ENCODE measurements at regions not wholly inside any gene's neighbourhood (a gene's known extent, or its start where the extent isn't known, plus 50 kb on each side); places are given as distances from the start of the nearest gene placed in this dataset.
"Not testable (repeated sequence)": the region's sequence is repeated elsewhere in the genome, so short reads cannot be mapped to it uniquely, and the experiment has no call there.

DNA sequence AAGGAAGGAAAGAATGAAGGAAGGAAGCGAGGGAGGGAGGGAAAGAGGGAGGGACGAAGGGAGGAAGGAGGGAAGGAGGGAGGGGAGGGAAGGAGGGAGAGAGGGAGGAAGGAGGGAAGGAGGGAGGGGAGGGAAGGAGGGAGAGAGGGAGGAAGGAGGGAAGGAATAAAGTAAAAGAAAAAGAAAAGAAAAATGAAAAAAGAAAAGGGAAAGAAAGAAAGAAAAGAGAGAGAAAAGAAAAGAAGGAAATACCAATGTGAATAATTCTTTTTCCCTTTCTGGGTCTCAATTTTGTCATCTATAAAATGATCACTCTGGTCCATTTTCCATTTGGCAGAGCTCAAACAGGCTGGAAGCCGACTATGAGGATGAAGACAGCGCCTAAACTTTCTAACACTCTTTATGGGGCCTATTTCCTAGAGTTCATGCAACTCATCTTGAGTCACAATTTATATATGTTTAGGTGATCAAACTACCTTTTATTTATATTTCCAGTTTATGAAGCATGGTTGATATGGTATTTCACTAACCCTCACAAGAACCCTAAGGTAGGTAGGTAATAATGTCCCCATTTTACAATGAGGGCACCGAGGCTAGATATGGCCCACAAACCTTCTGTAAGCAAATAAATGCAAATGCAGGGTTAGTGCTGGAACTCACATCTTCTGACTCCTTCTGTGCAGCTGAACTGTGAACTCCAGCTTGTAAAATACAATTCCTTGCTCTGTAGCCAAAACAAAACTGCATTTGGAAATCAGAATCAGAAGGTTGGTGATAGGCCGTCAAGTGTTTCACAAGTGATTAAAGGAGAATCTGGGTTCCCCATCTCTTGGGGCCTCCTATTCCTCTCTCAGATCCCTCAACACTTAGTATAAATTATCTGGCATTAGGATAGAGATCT is 434.3 kb downstream of the ETS1 start:
- Mint-ChIP-seq H3K4me1 (no peaks in the 10 kb centered on the region), H3K27me3 (peaks cover 11 to 15% of the 10 kb centered on the region in 2 donors), H3K36me3 (no peaks in the 10 kb centered on the region), H3K4me3 (no peak overlapping the region), H3K9me3 (no peaks in the 10 kb centered on the region), H3K27ac (no peak overlapping the region)
- DNase-seq (no peak), ATAC-seq (replicated peaks) (no peak)

- H3K27me3 Mint-ChIP-seq = peaks cover 7 to 12% of the 10 kb centered on the region in 2 donors
- ATAC-seq (replicated peaks) = no peak
Measured at GRCh38 chr11:128151780-128152179, 435.6 kb downstream of the ETS1 start.

GRCh38 chr11:128151338-128151737 is 436.0 kb downstream of the ETS1 start:
- H3K4me3 Mint-ChIP-seq = no peak overlapping the region
- no peak overlapping the region for H3K27ac Mint-ChIP-seq
- no peaks in the 10 kb centered on the region for H3K4me1 Mint-ChIP-seq
- peaks cover 7 to 12% of the 10 kb centered on the region in 2 donors for H3K27me3 Mint-ChIP-seq
- ATAC-seq (replicated peaks) (no peak), DNase-seq (no peak)
- H3K9me3 Mint-ChIP-seq = no peaks in the 10 kb centered on the region
- no peaks in the 10 kb centered on the region for H3K36me3 Mint-ChIP-seq

More at GRCh38 chr11:128151780-128152179, 435.6 kb downstream of the ETS1 start:
- Mint-ChIP-seq H3K27ac (no peak overlapping the region), H3K4me3 (no peak overlapping the region), H3K36me3 (no peaks in the 10 kb centered on the region), H3K9me3 (no peaks in the 10 kb centered on the region), H3K4me1 (no peaks in the 10 kb centered on the region)
- DNase-seq = no peak

GRCh38 chr11:128148208-128148607 is 439.1 kb downstream of the ETS1 start:
- Mint-ChIP-seq H3K9me3 (no peaks in the 10 kb centered on the region), H3K36me3 (no peaks in the 10 kb centered on the region), H3K27me3 (peaks cover 7 to 9% of the 10 kb centered on the region in 2 donors), H3K4me3 (no peak overlapping the region), H3K27ac (no peak overlapping the region), H3K4me1 (no peaks in the 10 kb centered on the region)
- no peak for DNase-seq
- no peak for ATAC-seq (replicated peaks)

DNA sequence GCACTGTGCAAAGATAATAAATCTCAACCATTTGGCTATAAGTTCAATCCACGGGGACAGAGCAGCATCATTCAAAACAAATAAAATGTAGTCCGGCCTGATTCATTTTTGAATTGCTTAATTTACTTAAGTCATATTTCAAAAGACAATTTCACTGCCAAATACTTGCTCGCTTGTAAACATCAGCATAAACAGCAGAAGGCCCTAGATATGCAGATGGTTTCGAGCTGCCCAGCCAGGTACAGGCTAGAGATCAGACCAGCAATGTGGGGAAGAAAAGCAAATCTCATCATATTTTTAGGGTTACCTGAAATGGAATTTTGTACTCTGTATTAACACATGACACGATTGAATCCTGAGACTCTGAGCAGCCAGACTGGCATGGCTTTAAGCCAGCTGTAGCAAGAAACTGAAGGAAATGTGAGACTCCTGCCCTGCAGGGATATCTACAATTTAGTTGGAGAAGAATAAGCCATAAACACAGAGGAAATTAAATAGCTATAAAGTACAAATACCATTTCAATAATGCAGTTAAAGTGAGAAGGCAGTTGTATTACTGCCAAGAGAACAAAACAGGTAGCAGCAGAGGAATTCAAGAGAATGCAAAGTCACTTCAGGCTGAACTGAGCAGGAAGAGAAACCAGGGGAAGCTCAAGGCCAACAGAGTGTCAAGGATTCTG is 440.3 kb downstream of the ETS1 start:
- DNase-seq (no peak), ATAC-seq (replicated peaks) (no peak)
- H3K4me3 Mint-ChIP-seq = no peak overlapping the region
- no peaks in the 10 kb centered on the region for H3K36me3 Mint-ChIP-seq
- H3K9me3 Mint-ChIP-seq = peaks cover 0 to 3% of the 10 kb centered on the region in 2 donors
- H3K27ac Mint-ChIP-seq = no peak overlapping the region
- H3K27me3 Mint-ChIP-seq = peaks cover 7 to 9% of the 10 kb centered on the region in 2 donors
- no peaks in the 10 kb centered on the region for H3K4me1 Mint-ChIP-seq

- not testable (repeated sequence) for H3K36me3 Mint-ChIP-seq; DNase-seq; ATAC-seq (replicated peaks); H3K4me3 Mint-ChIP-seq; H3K27ac Mint-ChIP-seq; H3K4me1 Mint-ChIP-seq
- H3K9me3 Mint-ChIP-seq = peaks cover 6 to 11% of the 10 kb centered on the region in 2 donors
- H3K27me3 Mint-ChIP-seq = peaks cover 16 to 20% of the 10 kb centered on the region in 2 donors
Measured at GRCh38 chr11:128140293-128140692, 447.1 kb downstream of the ETS1 start.

GRCh38 chr11:128135451-128135850 is 451.9 kb downstream of the ETS1 start:
- H3K36me3 Mint-ChIP-seq = peaks cover 4% of the 10 kb centered on the region in 2 donors
- no peaks in the 10 kb centered on the region for H3K4me1 Mint-ChIP-seq
- no peak overlapping the region for H3K4me3 Mint-ChIP-seq
- no peak overlapping the region for H3K27ac Mint-ChIP-seq
- DNase-seq (no peak), ATAC-seq (replicated peaks) (no peak)
- H3K9me3 Mint-ChIP-seq = peaks cover 5 to 6% of the 10 kb centered on the region in 2 donors
- H3K27me3 Mint-ChIP-seq = peaks cover 20 to 23% of the 10 kb centered on the region in 2 donors

DNA sequence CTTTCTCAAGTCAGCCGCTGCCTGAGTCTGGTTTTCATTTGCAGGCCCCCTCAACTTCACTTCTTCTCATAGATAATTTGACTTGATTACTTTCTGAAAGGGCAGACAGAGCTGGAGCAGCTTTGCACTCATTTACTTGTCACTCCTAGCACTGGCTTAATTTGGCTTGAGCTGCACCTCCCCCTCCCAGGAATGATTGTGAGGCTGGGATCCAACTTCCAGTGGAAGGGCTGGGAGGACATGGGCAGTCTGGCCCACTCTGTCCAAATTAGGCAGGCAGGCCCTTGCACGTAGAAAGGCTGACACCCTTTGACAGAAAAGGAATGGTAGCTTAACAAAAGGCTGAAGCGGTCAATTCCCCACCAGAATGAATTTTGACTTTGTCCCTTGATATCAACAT is 453.9 kb downstream of the ETS1 start:
- no peaks in the 10 kb centered on the region for H3K9me3 Mint-ChIP-seq

DNA sequence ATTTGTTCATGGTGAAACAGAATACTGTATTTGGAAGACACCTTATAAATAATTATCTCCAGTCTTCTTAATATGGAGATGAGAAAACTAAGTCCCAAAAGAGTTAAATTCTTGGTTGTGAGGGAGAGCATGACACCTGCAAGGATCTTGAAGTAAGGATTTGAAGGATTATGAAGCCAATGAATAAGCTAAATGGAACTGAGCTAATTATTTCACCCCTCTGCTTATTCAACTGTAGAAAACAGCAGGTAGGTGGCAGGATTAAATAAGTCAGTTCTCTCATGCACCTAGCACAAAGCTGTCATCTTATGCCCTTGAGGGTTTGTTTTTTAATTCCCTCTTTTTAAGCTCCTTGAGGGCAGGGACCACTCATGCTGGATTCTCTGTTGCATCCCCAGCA is 457.3 kb downstream of the ETS1 start:
- Mint-ChIP-seq H3K4me1 (no peaks in the 10 kb centered on the region), H3K36me3 (no peaks in the 10 kb centered on the region), H3K27me3 (peaks cover under 1 to 7% of the 10 kb centered on the region in 2 donors), H3K9me3 (no peaks in the 10 kb centered on the region), H3K4me3 (no peak overlapping the region), H3K27ac (no peak overlapping the region)
- ATAC-seq (replicated peaks) (no peak), DNase-seq (no peak)

More for the DNA sequence above, 453.9 kb downstream of the ETS1 start:
- ATAC-seq (replicated peaks) = no peak
- Mint-ChIP-seq H3K36me3 (no peaks in the 10 kb centered on the region), H3K4me1 (no peaks in the 10 kb centered on the region), H3K27ac (no peak overlapping the region), H3K4me3 (no peak overlapping the region), H3K27me3 (peaks cover 10 to 19% of the 10 kb centered on the region in 2 donors)
- DNase-seq = no peak

- Mint-ChIP-seq H3K9me3 (no peaks in the 10 kb centered on the region), H3K36me3 (no peaks in the 10 kb centered on the region), H3K27ac (no peak overlapping the region), H3K4me3 (no peak overlapping the region), H3K27me3 (peaks cover 0 to 6% of the 10 kb centered on the region in 2 donors), H3K4me1 (no peaks in the 10 kb centered on the region)
- DNase-seq = no peak
- no peak for ATAC-seq (replicated peaks)
Measured at GRCh38 chr11:128125723-128126122, 461.6 kb downstream of the ETS1 start.

GRCh38 chr11:128116885-128117284 is 470.5 kb downstream of the ETS1 start:
- no peak for ATAC-seq (replicated peaks)
- Mint-ChIP-seq H3K36me3 (peaks cover 0 to 4% of the 10 kb centered on the region in 2 donors), H3K4me1 (no peaks in the 10 kb centered on the region), H3K27me3 (peaks cover 28 to 35% of the 10 kb centered on the region in 2 donors), H3K9me3 (peaks cover 0 to 2% of the 10 kb centered on the region in 2 donors), H3K27ac (no peak overlapping the region), H3K4me3 (no peak overlapping the region)
- DNase-seq = no peak

DNA sequence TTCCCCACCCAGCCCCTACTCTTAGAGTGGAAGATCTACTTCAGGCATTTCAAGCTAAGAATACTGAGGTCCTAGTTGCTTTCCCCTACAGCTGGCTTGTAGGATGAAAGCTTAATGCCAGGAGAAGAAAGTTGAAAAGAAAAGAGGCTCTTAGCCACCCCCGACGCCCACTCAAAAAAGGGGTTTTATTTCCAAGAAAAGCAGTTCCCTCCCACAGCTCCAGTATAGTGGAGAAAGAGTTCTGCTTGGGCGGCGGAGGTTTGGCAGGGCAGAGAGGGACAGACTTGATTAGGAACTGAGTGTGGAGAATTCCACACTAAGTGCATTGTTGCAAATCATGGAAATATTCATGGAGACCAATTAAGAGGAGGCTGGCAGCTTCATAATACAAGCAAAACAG is 470.9 kb downstream of the ETS1 start:
- Mint-ChIP-seq H3K36me3 (peaks cover 0 to 4% of the 10 kb centered on the region in 2 donors), H3K4me3 (no peak overlapping the region), H3K27ac (no peak overlapping the region), H3K27me3 (peaks cover 29 to 36% of the 10 kb centered on the region in 2 donors), H3K4me1 (no peaks in the 10 kb centered on the region), H3K9me3 (peaks cover 0 to 2% of the 10 kb centered on the region in 2 donors)
- DNase-seq = no peak
- ATAC-seq (replicated peaks) = no peak

DNA sequence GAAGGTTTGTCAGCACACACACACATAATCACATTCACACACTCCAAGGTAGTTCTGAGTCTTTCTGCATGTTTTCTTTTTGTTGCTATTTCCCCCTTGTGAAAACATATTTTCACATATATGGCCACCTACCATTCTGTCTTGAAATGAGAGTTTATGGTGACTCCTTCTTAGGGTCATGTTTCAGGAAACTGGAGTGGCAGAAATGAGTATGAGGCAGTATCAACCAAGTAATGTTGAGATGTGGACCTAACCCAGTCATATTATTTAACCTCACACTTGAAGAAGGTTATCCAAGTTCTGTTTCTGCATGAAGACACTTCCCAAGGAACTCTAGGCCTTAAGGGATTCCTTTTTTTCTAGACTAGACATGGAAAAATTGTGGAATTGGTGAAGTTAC is 481.4 kb downstream of the ETS1 start:
- H3K27me3 Mint-ChIP-seq = peaks cover 53 to 59% of the 10 kb centered on the region in 2 donors
- peaks cover 0 to 4% of the 10 kb centered on the region in 2 donors for H3K9me3 Mint-ChIP-seq
- ATAC-seq (replicated peaks) = no peak
- no peak overlapping the region for H3K4me3 Mint-ChIP-seq
- H3K4me1 Mint-ChIP-seq = peaks cover 0 to 1% of the 10 kb centered on the region in 2 donors
- H3K27ac Mint-ChIP-seq = no peak overlapping the region
- no peaks in the 10 kb centered on the region for H3K36me3 Mint-ChIP-seq
- no peak for DNase-seq

- peaks cover under 1 to 1% of the 10 kb centered on the region in 2 donors for H3K4me1 Mint-ChIP-seq
- no peak for ATAC-seq (replicated peaks)
- H3K4me3 Mint-ChIP-seq = no peak overlapping the region
- H3K27me3 Mint-ChIP-seq = peaks cover 53 to 57% of the 10 kb centered on the region in 2 donors
- H3K27ac Mint-ChIP-seq = no peak overlapping the region
- H3K9me3 Mint-ChIP-seq = peaks cover 0 to 4% of the 10 kb centered on the region in 2 donors
- H3K36me3 Mint-ChIP-seq = no peaks in the 10 kb centered on the region
- DNase-seq = no peak
Measured at GRCh38 chr11:128105511-128105910, 481.8 kb downstream of the ETS1 start.
